Esophagus squamous epithelium (tissue), 5 donors: ENCODE measurements at regions not wholly inside any gene's neighbourhood (a gene's known extent, or its start where the extent isn't known, plus 50 kb on each side); places are given as distances from the start of the nearest gene placed in this dataset.

Source experiments
- DNase-seq: peaks from one replicate; lab custom pipeline; 2025; lab: John Stamatoyannopoulos, UW
- H3K27ac ChIP-seq, 4 donors: fragments of 200-600 bp; sonication (generic); one replicate each; pipeline ENCODE4 v1.5.1; 2016 to 2019; ENCODE audit warnings: mild to moderate bottlenecking in 1 of 4
- H3K27me3 ChIP-seq, 4 donors: fragments of 200-600 bp; sonication (generic); 1 replicate in 3 of 4; 2 replicates in 1 of 4; pipeline versions ENCODE4 v1.5.1 to v1.6.0; 2017 to 2021; ENCODE audit warnings: antibody characterized with exemption in 1 of 4
- H3K36me3 ChIP-seq, 3 donors: fragments of 200-600 bp; sonication (generic); one replicate each; pipeline ENCODE4 v1.5.1; 2016 to 2019
- H3K4me1 ChIP-seq, 3 donors: fragments of 200-600 bp; sonication (generic); one replicate each; pipeline ENCODE4 v1.5.1; 2017 to 2019
- H3K4me3 ChIP-seq, 4 donors: fragments of 200-600 bp; sonication (generic); 1 replicate in 3 of 4; 2 replicates in 1 of 4; pipeline ENCODE4 v1.5.1; 2016 to 2019; ENCODE audit warnings: mild to moderate bottlenecking in 2 of 4, moderate library complexity in 1 of 4
- H3K9me3 ChIP-seq, 3 donors: fragments of 200-600 bp; sonication (generic); one replicate each; pipeline ENCODE4 v1.5.1; 2016 to 2019
- CTCF ChIP-seq, 6 experiments: fragments of 450-650 bp in 4 of 6; fragments of 200-600 bp in 2 of 6; sonication (generic) in 2 of 6; IDR thresholded peaks; one replicate each; pipeline ENCODE4 v1.5.1; 2016 to 2019; ENCODE audit warnings: antibody characterized with exemption in 6 of 6, mild to moderate bottlenecking in 4 of 6, moderate library complexity in 4 of 6
- POLR2A ChIP-seq, 4 donors: fragments of 450-650 bp; IDR thresholded peaks; one replicate each; pipeline ENCODE4 v1.6.1; 2017; ENCODE audit warnings: antibody characterized with exemption in 4 of 4, mild to moderate bottlenecking in 4 of 4, moderate library complexity in 3 of 4
- WGBS, 2 donors: methylation state at CpG; one replicate each; pipeline ENCODE4 v1.1.5; 2018; 5-methylcytosine and 5-hydroxymethylcytosine counted together
- intact Hi-C: fragments of 100-400 bp; cut with DNase I; formaldehyde crosslinking; loops from one replicate; pipeline ENCODE4 v1.15.0; 2022
- donor health status: DM: yes; HTN: yes; CAD: no.

DNA sequence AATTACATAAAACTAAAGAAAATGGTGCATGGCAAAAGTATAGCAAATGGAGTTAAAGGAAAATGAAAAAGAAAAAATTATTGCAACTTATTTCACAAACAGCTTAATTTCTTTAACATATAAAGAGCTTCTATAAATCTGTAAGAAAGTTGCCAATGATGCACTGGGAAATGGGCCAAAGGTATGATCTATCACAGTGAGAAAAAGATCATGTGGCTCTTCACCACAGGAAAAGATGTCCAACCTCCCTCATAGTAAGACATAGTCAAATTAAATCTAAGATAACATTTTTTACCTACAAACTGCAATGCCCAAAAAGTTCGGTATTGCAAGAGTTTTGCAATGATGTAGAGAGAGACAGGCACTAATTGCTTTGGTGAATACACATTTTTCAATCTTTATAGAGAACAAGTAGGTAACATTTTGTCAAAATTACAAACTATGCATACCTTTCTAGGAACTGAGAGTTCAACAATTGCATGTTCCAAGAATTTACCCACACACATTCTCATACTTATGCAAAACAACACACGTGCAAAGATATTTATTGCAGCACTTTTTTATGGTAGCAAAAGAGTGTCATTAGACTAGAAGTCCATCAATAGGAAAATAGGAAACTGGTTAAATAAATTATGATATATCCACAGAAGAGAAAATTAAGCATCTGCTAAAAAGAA lies 372.6 kb downstream of the QKI start:
- H3K4me1 ChIP-seq, result peaks cover 0 to 18% (median 12%) of the 10 kb centered on the region in 3 donors
- intact Hi-C loops, result no loop called here
- TF ChIP-seq CTCF (IDR thresholded peaks at IDR 0.05) (no peak), POLR2A (IDR thresholded peaks at IDR 0.05) (no peak)
- no peaks in the 10 kb centered on the region for H3K36me3 ChIP-seq
- H3K27me3 ChIP-seq, result no peaks in the 10 kb centered on the region
- 37 to 49% methylated on average over 2 of the region's 2 CpGs for WGBS, 2 donors
- no peak overlapping the region for H3K27ac ChIP-seq
- no peak overlapping the region for H3K4me3 ChIP-seq
- DNase-seq, result no peak
- no peaks in the 10 kb centered on the region for H3K9me3 ChIP-seq

GRCh38 chr6:163782436-163783003 lies 368.0 kb downstream of the QKI start:
- Histone ChIP-seq H3K4me1 (peaks cover 0 to 34% (median 11%) of the 10 kb centered on the region in 3 donors), H3K4me3 (no peak overlapping the region), H3K36me3 (no peaks in the 10 kb centered on the region), H3K27ac (no peak overlapping the region), H3K27me3 (no peaks in the 10 kb centered on the region), H3K9me3 (no peaks in the 10 kb centered on the region)
- DNase-seq, result no peak
- 56 to 76% methylated on average over 7 of the region's 7 CpGs for WGBS, 2 donors
- no peak for TF ChIP-seq POLR2A (IDR thresholded peaks at IDR 0.05)
- no peak for TF ChIP-seq CTCF (IDR thresholded peaks at IDR 0.05)
- intact Hi-C loops, result no loop called here

GRCh38 chr6:163780994-163781393 lies 366.5 kb downstream of the QKI start:
- Histone ChIP-seq H3K4me3 (no peak overlapping the region), H3K27me3 (no peaks in the 10 kb centered on the region), H3K36me3 (no peaks in the 10 kb centered on the region), H3K9me3 (no peaks in the 10 kb centered on the region), H3K27ac (no peak overlapping the region), H3K4me1 (peaks cover 0 to 34% (median 11%) of the 10 kb centered on the region in 3 donors)
- no peak for TF ChIP-seq POLR2A (IDR thresholded peaks at IDR 0.05)
- no peak for TF ChIP-seq CTCF (IDR thresholded peaks at IDR 0.05)
- no peak for DNase-seq
- intact Hi-C loops, result no loop called here
- WGBS, 2 donors, result 57 to 71% methylated on average over 3 to 5 of the region's 5 CpGs

- no peaks in the 10 kb centered on the region for H3K9me3 ChIP-seq
- H3K36me3 ChIP-seq, result no peaks in the 10 kb centered on the region
- H3K4me3 ChIP-seq, result no peak overlapping the region
- H3K4me1 ChIP-seq, result peaks cover 0 to 34% (median 11%) of the 10 kb centered on the region in 3 donors
- no peak for DNase-seq
- no peak overlapping the region for H3K27ac ChIP-seq
- TF ChIP-seq POLR2A (IDR thresholded peaks at IDR 0.05) (no peak), CTCF (IDR thresholded peaks at IDR 0.05) (no peak)
- no peaks in the 10 kb centered on the region for H3K27me3 ChIP-seq
- 25 to 73% methylated on average over 7 of the region's 7 CpGs for WGBS, 2 donors
- intact Hi-C loops, result no loop called here
Measured at GRCh38 chr6:163779727-163780284, 365.3 kb downstream of the QKI start.

DNA sequence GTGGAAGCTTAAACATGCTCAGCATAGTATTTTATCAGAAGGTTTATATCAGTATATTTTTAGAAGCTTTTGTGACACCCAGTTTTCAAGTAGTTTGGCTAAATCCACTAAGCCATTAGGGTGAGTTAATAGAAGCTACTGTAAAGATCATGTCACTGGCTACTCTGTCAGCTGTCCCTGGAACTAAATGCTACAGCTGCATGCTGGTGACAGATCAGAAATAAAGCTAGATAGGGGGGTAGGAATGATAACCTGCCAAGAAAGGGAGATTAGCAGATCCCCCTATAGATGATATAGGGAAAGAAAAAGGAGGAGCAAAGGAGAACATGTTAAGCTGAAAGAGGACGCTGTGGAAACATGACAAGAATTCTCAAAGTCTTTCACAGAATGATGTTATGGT lies 363.2 kb downstream of the QKI start:
- Histone ChIP-seq H3K4me1 (peaks cover 0 to 32% (median 10%) of the 10 kb centered on the region in 3 donors), H3K27me3 (no peaks in the 10 kb centered on the region), H3K27ac (no peak overlapping the region), H3K36me3 (no peaks in the 10 kb centered on the region), H3K9me3 (no peaks in the 10 kb centered on the region), H3K4me3 (no peak overlapping the region)
- 65 to 96% methylated on average over 1 of the region's 1 CpG for WGBS, 2 donors
- DNase-seq, result no peak
- intact Hi-C loops, result no loop called here
- TF ChIP-seq POLR2A (IDR thresholded peaks at IDR 0.05) (no peak), CTCF (IDR thresholded peaks at IDR 0.05) (no peak)
